ENCODE measurements at regions not wholly inside any gene's neighbourhood (a gene's known extent, or its start where the extent isn't known, plus 50 kb on each side); places are given as distances from the start of the nearest gene placed in this dataset.

GRCh38 chr4:36394352-36394903 lies 113.0 kb downstream of the DTHD1 start:
- peak; percentile 15 for DNase-seq

- DNase-seq: peak; percentile 56
These were observed 118.4 kb downstream of the DTHD1 start for GRCh38 chr4:36399762-36400353.

DNA sequence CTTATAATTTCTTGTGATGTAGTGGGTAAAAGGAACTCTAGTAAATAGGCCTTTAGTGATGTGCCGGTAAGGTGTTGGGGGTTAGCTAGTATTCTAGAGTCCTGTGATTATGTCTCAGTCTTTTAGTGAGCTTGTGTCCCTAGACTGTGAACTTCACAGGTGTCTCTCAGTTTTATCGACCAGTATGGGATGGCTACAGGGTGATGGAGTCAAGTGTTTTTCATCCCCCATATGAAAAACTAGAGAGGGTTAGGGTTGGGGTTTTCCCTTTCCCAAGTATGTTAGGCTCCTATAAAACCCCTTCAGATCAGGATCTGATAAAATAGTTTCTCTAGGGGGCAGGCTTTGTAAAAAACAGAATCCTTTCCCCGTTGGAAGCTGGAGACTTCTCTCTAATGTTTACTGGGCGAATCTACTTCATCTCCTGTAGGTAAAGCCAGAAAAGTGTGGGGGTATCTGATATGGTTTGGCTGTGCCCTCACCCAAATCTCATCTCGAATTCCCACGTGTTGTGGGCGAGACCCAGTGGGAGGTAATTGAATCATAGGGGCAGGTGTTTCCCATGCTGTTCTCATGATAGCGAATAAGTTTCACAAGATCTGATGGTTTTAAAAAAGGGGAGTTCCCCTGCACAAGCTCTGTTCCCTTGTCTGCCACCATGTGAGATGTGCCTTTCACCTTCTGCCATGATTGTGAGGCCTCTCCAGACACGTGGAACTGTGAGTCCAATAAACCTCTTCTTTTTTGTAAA lies 120.8 kb downstream of the DTHD1 start:
- DNase-seq: peak; percentile 1

- no peak for DNase-seq
These were observed 129.9 kb downstream of the DTHD1 start for GRCh38 chr4:36411338-36411737.

GRCh38 chr4:36414248-36414647 lies 132.8 kb downstream of the DTHD1 start:
- DNase-seq: no peak

GRCh38 chr4:36417146-36417545 lies 135.7 kb downstream of the DTHD1 start:
- DNase-seq: no peak

- DNase-seq: no peak
These were observed 138.8 kb downstream of the DTHD1 start for GRCh38 chr4:36420111-36420679.

- DNase-seq: no peak
These were observed 141.2 kb downstream of the DTHD1 start for GRCh38 chr4:36422607-36423006.

DNA sequence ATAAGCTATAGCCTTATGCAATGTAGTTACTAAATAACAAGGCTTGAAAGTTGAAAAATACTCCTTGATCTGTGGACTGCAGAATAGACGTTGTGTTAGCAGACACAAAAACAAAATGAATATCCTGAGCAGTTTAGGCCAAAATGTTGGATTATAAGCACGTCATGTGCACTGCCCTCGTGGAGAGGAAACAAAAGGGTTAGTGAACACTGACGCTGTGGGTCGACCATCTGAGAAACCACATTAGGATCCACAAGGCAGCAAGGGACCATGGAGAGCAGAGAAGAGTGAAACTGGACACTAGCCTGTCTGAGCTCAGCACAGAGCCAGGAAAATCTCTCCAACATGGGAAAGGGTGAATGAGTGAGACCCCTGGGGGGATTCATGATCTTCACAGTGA lies 145.3 kb downstream of the DTHD1 start:
- no peak for DNase-seq

GRCh38 chr4:36427696-36428095 lies 146.3 kb downstream of the DTHD1 start:
- DNase-seq: no peak

DNA sequence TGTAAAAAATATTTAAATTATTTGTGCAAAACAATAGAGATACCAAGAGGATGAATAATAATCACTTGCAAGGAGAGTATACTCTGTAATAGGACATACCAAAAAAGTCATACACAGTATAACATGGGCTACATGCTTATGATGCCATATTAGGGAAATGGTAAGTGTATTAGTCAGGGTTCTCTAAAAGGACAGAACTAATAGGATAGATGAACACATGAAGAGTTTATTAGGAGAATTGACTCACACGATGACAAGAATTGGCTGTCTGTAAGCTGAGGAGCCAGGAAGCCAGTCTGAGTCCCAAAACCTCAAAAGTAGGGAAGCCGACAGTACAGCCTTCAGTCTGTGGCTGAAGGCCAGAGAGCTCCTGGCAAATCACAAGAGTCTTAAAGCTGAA lies 151.2 kb downstream of the DTHD1 start:
- DNase-seq: no peak

- DNase-seq: no peak
These were observed 158.1 kb downstream of the DTHD1 start for GRCh38 chr4:36439556-36439955.

- no peak for DNase-seq
These were observed 164.1 kb downstream of the DTHD1 start for GRCh38 chr4:36445480-36445879.

- no peak for DNase-seq
These were observed 164.9 kb downstream of the DTHD1 start for GRCh38 chr4:36446275-36446674.

- no peak for DNase-seq
These were observed 179.9 kb downstream of the DTHD1 start for GRCh38 chr4:36461344-36461743.

- no peak for DNase-seq
These were observed 186.3 kb downstream of the DTHD1 start for GRCh38 chr4:36467670-36468069.

DNA sequence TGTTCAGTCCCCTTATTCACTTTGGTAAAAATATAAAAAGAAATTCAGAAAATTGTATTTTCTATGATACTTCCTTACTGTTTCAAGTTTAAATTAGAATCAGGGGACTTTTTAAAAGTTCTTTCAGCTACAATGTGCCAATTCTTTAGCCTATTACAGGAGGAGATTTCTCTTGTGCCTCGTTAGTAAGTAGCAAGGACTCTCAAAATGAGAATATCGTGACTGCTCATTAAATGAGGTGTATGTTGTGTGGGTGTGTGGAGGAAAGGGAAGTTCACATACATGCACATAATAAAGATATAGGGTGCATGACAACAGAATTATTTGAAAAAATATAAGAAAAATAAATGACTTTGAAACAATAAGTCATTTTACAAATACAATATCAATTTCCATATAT lies 190.5 kb downstream of the DTHD1 start:
- DNase-seq: no peak

DNA sequence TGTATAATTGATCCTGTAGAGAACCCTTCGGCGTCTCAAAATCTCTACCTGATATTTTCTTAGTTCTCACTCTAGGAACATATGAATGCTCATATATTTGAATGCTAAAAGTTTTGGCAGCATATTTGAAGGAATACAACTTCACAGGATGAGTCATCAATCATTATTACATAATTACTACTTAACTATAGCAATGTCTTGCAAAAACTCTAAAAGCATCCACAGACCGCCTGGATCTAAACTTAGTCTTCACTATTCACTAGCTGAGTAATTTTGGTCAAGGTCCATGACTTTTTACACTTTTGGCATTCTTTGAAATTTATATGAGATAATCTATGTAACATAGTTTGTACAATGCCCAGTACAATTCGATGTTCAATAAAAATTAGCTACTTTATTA lies 194.7 kb downstream of the DTHD1 start:
- DNase-seq: no peak

GRCh38 chr4:36477861-36478260 lies 196.4 kb downstream of the DTHD1 start:
- DNase-seq: no peak

DNA sequence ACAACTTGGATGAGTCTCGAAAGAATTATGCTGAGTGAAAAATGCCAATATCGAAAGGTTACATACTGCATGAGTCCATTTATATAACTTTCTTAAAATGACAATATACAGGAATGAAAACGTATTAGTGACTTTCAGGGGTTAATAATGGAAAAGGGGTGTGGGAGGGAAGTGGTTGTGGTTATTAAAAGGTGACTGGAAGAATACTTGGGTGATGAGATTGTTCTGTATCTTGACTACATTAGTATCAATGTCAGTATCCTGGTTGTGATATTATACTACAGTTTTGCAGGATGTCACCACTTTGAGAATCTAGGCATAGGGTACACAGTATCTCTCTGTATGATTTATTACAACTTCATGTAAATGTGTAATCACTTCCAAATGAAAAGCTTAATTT lies 204.5 kb downstream of the DTHD1 start:
- no peak for DNase-seq

DNA sequence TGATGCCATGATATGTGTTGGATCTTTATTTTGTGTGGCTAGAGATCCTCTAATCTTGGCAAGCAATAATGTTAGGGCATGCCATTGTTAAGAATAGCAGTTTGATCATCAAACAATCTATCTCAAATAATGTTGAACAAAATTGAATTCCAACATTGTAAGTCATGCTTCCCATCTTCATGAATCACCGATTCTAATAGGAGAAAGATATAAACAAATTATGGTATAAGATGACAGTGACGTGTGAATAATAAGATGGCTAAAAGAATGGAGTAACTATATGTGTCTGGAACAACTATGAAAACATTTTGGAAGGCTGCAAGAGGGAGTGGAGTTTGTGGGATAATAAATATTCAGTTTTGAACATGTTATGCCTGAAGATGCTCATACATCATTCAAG lies 208.4 kb downstream of the DTHD1 start:
- no peak for DNase-seq

DNA sequence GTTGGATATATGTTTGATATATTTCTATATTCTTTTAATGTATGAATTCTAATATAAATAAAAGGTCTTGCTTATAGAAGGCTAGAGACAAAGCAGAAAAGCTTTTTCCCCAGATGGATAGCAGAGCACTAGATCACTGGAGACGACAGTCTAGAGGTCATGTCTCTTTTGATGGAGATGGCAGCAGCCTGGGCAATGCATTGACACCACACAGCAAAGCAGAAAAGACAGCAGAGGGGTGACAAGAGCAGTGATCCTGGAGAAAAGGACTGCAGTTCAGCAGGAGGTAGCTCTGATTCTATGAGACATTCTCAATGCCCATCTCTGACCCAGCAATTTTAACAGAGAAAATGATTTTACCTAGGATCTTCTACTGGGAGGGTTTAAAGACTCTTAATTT lies 210.6 kb downstream of the DTHD1 start:
- DNase-seq: no peak

DNA sequence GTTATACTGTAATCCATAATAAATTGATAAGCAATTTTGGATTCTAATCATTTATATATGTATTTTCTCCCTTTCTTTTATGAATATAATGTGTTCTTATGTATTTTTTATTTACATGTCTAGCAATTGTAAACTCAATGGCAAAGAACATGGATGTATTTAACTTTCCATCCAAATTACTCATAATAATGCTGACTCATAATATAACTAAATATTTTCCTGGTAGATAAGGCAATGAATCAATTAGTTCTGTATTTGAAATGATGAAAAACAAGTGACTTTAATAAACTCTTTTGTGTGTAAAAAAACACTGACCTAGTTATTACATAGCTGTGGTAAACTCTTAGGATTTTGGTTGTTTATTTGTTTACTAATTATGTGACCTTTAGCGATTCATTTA lies 211.2 kb downstream of the DTHD1 start:
- DNase-seq: no peak

DNA sequence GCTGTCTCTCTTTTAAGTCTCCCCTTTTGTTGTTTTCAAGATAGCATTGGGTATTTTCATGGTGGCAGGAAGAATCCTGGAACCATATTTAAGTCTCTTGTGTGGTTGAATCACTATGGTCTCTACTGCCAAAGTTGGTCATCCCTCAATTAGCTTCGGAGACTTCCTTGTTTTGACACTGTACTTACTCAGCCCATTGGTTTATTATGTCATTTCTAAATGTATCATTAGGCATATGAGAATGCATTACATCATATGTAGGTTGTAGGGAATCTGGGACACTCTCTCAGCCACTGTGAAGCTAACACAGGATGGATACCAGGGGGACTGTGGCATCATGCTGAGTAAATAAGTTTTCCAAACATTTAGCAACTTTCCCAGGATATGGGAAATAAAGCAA lies 211.8 kb downstream of the DTHD1 start:
- DNase-seq: no peak

Measured in activated T-cell treated with anti-CD3 and anti-CD28 coated beads for 4 hours (primary cell).